Panc1 (cell line): ENCODE measurements at regions not wholly inside any gene's neighbourhood (a gene's known extent, or its start where the extent isn't known, plus 50 kb on each side); places are given as distances from the start of the nearest gene placed in this dataset.

ENCODE experiments used
- ATAC-seq: fragments of 200-7000 bp; cut with Tn5 transposase; 2 replicates; pipeline ENCODE4 v1.9.1; 2020; ENCODE audit warnings: mild to moderate bottlenecking, moderate library complexity
- BruUV-seq: library from RNA; stranded (reverse); fragments of 400-500 nt; replicated peaks from 2 replicates; lab custom pipeline; 2021; lab: Mats Ljungman, UMichigan
- CTCF ChIA-PET: fragments of 300-600 bp; sonication (Branson Sonifier 250); formaldehyde crosslinking; loops from one replicate; lab custom pipeline; 2022; ENCODE audit warnings: antibody characterized with exemption; lab: Charles Lee
- POLR2A ChIA-PET: fragments of 300-600 bp; sonication (Branson Sonifier 250); formaldehyde crosslinking; loops from one replicate; lab custom pipeline; 2022; ENCODE audit warnings: antibody characterized with exemption; lab: Charles Lee
- DNase-seq: peaks from one replicate; pipeline ENCODE4 v3.0.0-alpha.2; 2010; ENCODE audit warnings: low read depth, low spot score
- H3K27ac ChIP-seq: 2 replicates; pipeline ENCODE4 v1.5.1; 2011; ENCODE audit warnings: mild to moderate bottlenecking, low read length, inconsistent platforms
- H3K27me3 ChIP-seq: fragments of 200-500 bp; sonication (Bioruptor generic); 2 replicates; pipeline ENCODE4 v1.6.0; 2014; ENCODE audit warnings: low read length, inconsistent platforms; ENCODE audit not compliant: control insufficient read depth, insufficient read depth
- H3K36me3 ChIP-seq: fragments of 200-500 bp; sonication (Bioruptor generic); 2 replicates; pipeline ENCODE4 v1.5.1; 2014; ENCODE audit warnings: inconsistent platforms, mild to moderate bottlenecking, low read length, moderate library complexity; ENCODE audit not compliant: control insufficient read depth, insufficient read depth
- H3K4me1 ChIP-seq: 2 replicates; pipeline ENCODE4 v1.5.1; 2011; ENCODE audit warnings: inconsistent platforms, mild to moderate bottlenecking, low read length, moderate library complexity; ENCODE audit not compliant: control insufficient read depth, insufficient read depth
- H3K4me3 ChIP-seq, 2 experiments: 2 replicates each; pipeline ENCODE4 v1.5.1; 2011 to 2012; ENCODE audit warnings: low read depth in 2 of 2, low read length in 2 of 2, mild to moderate bottlenecking in 2 of 2, inconsistent platforms in 1 of 2, moderate library complexity in 1 of 2
- H3K9me3 ChIP-seq: fragments of 200-500 bp; sonication (Bioruptor generic); 2 replicates; pipeline ENCODE4 v1.5.1; 2014; ENCODE audit warnings: low read depth, mild to moderate bottlenecking, inconsistent platforms, low read length, moderate library complexity; ENCODE audit not compliant: control insufficient read depth, insufficient read depth
- POLR2AphosphoS5 ChIP-seq: IDR thresholded peaks from 2 replicates; pipeline ENCODE4 v1.6.1; 2012; ENCODE audit warnings: mild to moderate bottlenecking, low read depth, low read length, moderate library complexity
- SIN3A ChIP-seq: IDR thresholded peaks from 2 replicates; pipeline ENCODE4 v1.6.1; 2012; ENCODE audit warnings: low read depth, mild to moderate bottlenecking, low read length, moderate library complexity, borderline replicate concordance; ENCODE audit not compliant: insufficient read depth
- TCF7L2 ChIP-seq: IDR thresholded peaks from 2 replicates; pipeline ENCODE4 v1.6.1; 2011; ENCODE audit warnings: mild to moderate bottlenecking, low read depth, low read length, inconsistent platforms
- in situ Hi-C: cut with HindIII; loops from 2 replicates; pipeline ENCODE4 v1.10.0; 2016; ENCODE audit warnings: low sequenced_read_pairs, low pct_unique_long_range_greater_than_20kb
- intact Hi-C: fragments of 100-400 bp; cut with micrococcal nuclease; formaldehyde crosslinking; loops from one replicate; pipeline ENCODE4 v1.10.0; 2022; ENCODE audit not compliant: unreplicated experiment
- TF ChIP-seq, protein P1 (sequence below), 2 experiments: IDR thresholded peaks; 2 replicates each; pipeline ENCODE4 v1.6.1; 2011 to 2012; ENCODE audit warnings: low read depth in 2 of 2, control low read depth in 1 of 2, low read length in 1 of 2, mild to moderate bottlenecking in 1 of 2, moderate library complexity in 1 of 2; ENCODE audit not compliant: insufficient read depth in 1 of 2
- TF ChIP-seq, protein P2 (sequence below): fragments of 450-650 bp; IDR thresholded peaks from 2 replicates; pipeline ENCODE4 v1.5.1; 2017; ENCODE audit warnings: mild to moderate bottlenecking

DNA sequence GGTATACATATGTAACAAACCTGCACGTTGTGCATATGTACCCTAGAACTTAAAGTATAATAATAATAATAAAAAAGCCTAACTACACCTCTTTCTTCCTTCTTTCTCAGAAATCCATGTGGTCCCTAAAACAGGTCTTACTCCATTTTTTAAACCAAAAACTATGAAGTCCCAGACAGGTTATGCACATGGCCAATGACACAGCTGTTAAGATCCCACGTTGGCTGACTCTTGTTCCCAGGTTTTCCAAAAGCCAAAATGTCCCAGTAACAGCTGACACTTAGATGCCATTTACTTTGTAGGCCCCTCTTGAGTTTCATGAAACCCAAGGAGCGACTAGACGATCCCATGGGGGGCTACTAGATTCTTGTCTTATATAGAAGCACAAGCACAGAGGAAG is 97.0 kb downstream of the KCNF1 start:
- H3K4me1 ChIP-seq, result no peaks in the 10 kb centered on the region
- ChIA-PET CTCF (no interaction called here), POLR2A (no interaction called here)
- no peaks in the 10 kb centered on the region for H3K36me3 ChIP-seq
- DNase-seq, result no peak
- H3K27me3 ChIP-seq, result no peaks in the 10 kb centered on the region
- H3K9me3 ChIP-seq, result no peaks in the 10 kb centered on the region
- no peak overlapping the region for H3K4me3 ChIP-seq
- in situ Hi-C loops, result no loop called here
- TF ChIP-seq POLR2AphosphoS5 (no peak), SIN3A (no peak), TCF7L2 (no peak)
- TF ChIP-seq, protein P1, sequence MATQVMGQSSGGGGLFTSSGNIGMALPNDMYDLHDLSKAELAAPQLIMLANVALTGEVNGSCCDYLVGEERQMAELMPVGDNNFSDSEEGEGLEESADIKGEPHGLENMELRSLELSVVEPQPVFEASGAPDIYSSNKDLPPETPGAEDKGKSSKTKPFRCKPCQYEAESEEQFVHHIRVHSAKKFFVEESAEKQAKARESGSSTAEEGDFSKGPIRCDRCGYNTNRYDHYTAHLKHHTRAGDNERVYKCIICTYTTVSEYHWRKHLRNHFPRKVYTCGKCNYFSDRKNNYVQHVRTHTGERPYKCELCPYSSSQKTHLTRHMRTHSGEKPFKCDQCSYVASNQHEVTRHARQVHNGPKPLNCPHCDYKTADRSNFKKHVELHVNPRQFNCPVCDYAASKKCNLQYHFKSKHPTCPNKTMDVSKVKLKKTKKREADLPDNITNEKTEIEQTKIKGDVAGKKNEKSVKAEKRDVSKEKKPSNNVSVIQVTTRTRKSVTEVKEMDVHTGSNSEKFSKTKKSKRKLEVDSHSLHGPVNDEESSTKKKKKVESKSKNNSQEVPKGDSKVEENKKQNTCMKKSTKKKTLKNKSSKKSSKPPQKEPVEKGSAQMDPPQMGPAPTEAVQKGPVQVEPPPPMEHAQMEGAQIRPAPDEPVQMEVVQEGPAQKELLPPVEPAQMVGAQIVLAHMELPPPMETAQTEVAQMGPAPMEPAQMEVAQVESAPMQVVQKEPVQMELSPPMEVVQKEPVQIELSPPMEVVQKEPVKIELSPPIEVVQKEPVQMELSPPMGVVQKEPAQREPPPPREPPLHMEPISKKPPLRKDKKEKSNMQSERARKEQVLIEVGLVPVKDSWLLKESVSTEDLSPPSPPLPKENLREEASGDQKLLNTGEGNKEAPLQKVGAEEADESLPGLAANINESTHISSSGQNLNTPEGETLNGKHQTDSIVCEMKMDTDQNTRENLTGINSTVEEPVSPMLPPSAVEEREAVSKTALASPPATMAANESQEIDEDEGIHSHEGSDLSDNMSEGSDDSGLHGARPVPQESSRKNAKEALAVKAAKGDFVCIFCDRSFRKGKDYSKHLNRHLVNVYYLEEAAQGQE (IDR thresholded peaks at IDR 0.05; ENCODE audit: insufficient read depth in 1 of 2, low read depth in 2 of 2, low read length in 1 of 2), result no peak
- TF ChIP-seq, protein P2, sequence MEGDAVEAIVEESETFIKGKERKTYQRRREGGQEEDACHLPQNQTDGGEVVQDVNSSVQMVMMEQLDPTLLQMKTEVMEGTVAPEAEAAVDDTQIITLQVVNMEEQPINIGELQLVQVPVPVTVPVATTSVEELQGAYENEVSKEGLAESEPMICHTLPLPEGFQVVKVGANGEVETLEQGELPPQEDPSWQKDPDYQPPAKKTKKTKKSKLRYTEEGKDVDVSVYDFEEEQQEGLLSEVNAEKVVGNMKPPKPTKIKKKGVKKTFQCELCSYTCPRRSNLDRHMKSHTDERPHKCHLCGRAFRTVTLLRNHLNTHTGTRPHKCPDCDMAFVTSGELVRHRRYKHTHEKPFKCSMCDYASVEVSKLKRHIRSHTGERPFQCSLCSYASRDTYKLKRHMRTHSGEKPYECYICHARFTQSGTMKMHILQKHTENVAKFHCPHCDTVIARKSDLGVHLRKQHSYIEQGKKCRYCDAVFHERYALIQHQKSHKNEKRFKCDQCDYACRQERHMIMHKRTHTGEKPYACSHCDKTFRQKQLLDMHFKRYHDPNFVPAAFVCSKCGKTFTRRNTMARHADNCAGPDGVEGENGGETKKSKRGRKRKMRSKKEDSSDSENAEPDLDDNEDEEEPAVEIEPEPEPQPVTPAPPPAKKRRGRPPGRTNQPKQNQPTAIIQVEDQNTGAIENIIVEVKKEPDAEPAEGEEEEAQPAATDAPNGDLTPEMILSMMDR, result no peak
- intact Hi-C loops, result no loop called here
- no TSS peak for BruUV-seq
- H3K27ac ChIP-seq, result no peak overlapping the region
- ATAC-seq, result no peak

DNA sequence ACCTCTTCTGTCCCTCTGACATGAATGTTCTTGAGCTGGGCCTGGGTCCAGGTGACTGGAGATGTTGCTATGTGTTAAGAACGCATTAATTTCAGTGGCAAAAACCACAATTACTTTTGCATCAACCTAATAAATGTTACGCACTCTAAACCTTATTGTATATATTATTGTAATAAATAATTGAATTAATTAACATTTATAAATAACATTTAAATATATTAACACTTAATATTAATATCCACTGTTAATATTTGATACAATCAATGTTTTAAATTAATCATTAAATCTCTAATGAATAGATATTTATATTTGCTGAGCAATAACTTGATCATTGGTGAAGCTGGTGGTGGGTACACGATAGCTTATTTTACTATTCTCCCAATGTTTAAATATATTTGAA is 97.4 kb downstream of the KCNF1 start:
- in situ Hi-C loops, result no loop called here
- BruUV-seq, result no TSS peak
- CTCF ChIA-PET, result no interaction called here

More for the DNA sequence above, 97.4 kb downstream of the KCNF1 start:
- no peaks in the 10 kb centered on the region for H3K27me3 ChIP-seq
- no peak overlapping the region for H3K4me3 ChIP-seq
- TF ChIP-seq TCF7L2 (no peak), POLR2AphosphoS5 (no peak), SIN3A (no peak)
- TF ChIP-seq, protein P2, result no peak
- TF ChIP-seq, protein P1 (IDR thresholded peaks at IDR 0.05; ENCODE audit: insufficient read depth in 1 of 2, low read depth in 2 of 2, low read length in 1 of 2), result no peak
- H3K27ac ChIP-seq, result no peak overlapping the region
- DNase-seq, result no peak
- no peaks in the 10 kb centered on the region for H3K4me1 ChIP-seq
- ATAC-seq, result no peak
- POLR2A ChIA-PET, result no interaction called here
- no peaks in the 10 kb centered on the region for H3K36me3 ChIP-seq
- H3K9me3 ChIP-seq, result no peaks in the 10 kb centered on the region
- intact Hi-C loops, result no loop called here
